ENCODE measurements at regions not wholly inside any gene's neighbourhood (a gene's known extent, or its start where the extent isn't known, plus 50 kb on each side); places are given as distances from the start of the nearest gene placed in this dataset.

DNA sequence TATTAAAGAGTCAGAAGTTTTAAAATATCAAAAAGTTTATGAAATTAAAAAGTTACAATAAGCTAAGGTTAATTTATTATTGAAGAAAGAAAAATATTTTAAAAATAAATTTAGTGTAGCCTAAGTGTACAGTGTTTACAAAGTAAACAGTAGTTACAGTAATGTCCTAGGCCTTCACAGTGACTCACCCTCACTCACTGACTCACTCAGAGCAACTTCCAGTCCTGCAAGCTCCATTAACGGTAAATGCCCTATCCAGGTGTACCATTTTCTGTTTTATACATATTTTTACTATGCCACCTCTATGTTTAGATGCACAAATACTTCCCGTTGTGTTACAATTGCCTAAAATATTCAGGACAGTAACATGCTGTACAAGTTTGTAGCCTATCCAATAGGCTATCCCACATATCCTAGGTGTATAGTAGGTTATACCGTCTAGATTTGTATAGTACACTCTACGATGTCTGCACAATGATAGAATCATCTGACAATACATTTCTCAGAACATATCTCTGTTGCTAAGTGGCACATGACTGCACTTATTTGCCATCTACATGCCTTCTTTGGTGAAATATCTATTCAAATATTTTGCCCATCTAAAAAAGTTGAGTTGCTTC is 67.2 kb upstream of the WSB1 start:
- no peaks in the 10 kb centered on the region for H3K9me3 Mint-ChIP-seq
- no peaks in the 10 kb centered on the region for H3K4me1 Mint-ChIP-seq (ENCODE audit: low read depth)
- no peak overlapping the region for H3K4me3 Mint-ChIP-seq
- H3K36me3 Mint-ChIP-seq (ENCODE audit: low read depth) = no peaks in the 10 kb centered on the region
- H3K27me3 Mint-ChIP-seq = no peaks in the 10 kb centered on the region
- no peak overlapping the region for H3K27ac Mint-ChIP-seq
- DNase-seq = no peak

DNA sequence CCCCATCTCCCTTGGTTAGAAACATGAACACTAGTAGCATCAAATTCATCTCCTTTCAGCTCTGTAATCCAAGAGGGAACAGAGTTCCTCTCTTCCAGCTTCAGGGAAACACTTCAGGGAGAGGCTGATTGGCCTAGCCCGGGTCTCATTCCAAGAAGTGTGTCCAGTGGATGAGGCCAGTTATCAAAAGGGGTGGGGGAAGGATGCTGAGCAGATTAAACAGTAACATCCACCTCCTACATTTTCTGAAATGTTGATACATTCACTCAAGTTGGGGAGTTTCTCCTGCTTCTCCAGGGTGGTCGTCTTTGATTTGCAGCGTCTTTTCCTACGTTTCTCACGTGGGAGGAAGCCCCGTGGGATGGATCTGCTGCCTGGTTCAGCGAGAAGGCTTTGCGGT is 62.9 kb upstream of the WSB1 start:
- H3K36me3 Mint-ChIP-seq (ENCODE audit: low read depth) = no peaks in the 10 kb centered on the region
- H3K27ac Mint-ChIP-seq = no peak overlapping the region
- no peaks in the 10 kb centered on the region for H3K9me3 Mint-ChIP-seq
- H3K4me3 Mint-ChIP-seq = no peak overlapping the region
- no peak for DNase-seq
- no peaks in the 10 kb centered on the region for H3K27me3 Mint-ChIP-seq
- no peaks in the 10 kb centered on the region for H3K4me1 Mint-ChIP-seq (ENCODE audit: low read depth)

DNA sequence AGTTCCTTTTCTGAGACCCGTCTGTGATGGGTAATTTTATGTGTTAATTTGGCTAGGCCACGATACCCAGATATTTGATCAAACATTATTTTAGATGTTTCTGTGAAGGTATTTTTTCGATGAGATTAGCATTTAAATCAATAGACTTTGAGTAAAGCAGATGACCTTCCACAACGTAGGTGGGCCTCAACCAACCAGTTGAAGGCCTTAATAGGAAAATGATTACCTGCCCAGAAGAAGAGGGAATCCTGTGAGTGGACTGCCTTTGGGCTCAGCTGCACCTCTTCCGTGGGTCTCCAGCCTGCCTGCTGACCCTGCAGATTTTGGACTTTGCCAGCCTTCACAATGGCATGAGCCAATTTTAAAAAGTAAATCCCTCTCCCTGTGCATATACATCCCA is 61.6 kb upstream of the WSB1 start:
- DNase-seq = no peak
- Mint-ChIP-seq H3K27me3 (no peaks in the 10 kb centered on the region), H3K36me3 (ENCODE audit: low read depth) (no peaks in the 10 kb centered on the region), H3K27ac (no peak overlapping the region), H3K4me3 (no peak overlapping the region), H3K9me3 (no peaks in the 10 kb centered on the region), H3K4me1 (ENCODE audit: low read depth) (no peaks in the 10 kb centered on the region)

DNA sequence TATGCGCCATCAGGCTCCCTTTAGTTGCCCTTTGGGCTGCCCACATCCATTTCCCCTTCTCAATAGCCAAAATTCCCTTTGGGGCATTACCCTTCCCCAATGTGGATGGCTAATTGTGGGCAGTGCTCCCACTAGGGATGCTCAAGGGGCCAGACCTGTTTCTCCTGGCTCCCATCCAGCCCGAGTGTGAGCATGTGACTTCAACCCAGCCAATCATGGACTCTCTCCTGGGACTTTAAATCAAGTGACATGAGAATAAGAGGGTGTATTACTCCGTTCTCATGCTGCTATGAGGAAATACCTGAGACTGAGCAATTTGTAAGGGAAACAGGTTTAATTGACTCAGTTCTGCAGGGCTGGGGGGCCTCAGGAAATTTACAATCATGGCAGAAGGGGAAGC is 60.9 kb upstream of the WSB1 start:
- Mint-ChIP-seq H3K4me1 (ENCODE audit: low read depth) (no peaks in the 10 kb centered on the region), H3K36me3 (ENCODE audit: low read depth) (no peaks in the 10 kb centered on the region)

DNA sequence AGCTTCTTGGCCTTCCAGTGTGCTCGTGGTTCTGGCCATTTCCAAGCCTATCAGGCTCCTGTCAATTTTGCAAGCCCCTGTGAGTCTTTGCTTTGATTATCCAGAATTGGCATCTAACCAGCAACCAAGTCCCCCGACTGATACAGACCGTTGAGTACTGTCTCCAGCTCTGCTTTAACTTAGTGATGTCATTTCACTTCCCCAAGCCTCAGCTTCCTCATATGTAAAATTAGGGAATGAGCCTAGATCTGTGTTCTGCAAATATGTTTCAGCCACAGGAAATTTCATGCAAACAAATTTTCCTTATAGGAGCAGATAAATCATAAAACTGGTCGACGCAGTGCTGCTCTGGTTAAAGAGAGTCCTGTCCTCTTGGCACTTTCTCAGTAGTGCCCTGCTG is 60.1 kb upstream of the WSB1 start:
- peaks cover 3% of the 10 kb centered on the region for H3K4me1 Mint-ChIP-seq (ENCODE audit: low read depth)
- no peak for DNase-seq
- H3K36me3 Mint-ChIP-seq (ENCODE audit: low read depth) = no peaks in the 10 kb centered on the region
- H3K4me3 Mint-ChIP-seq = no peak overlapping the region
- no peaks in the 10 kb centered on the region for H3K9me3 Mint-ChIP-seq
- H3K27ac Mint-ChIP-seq = no peak overlapping the region
- H3K27me3 Mint-ChIP-seq = peaks cover 2% of the 10 kb centered on the region

More for the DNA sequence above, 60.9 kb upstream of the WSB1 start:
- Mint-ChIP-seq H3K27me3 (no peaks in the 10 kb centered on the region), H3K27ac (no peak overlapping the region), H3K9me3 (no peaks in the 10 kb centered on the region), H3K4me3 (no peak overlapping the region)
- no peak for DNase-seq

DNA sequence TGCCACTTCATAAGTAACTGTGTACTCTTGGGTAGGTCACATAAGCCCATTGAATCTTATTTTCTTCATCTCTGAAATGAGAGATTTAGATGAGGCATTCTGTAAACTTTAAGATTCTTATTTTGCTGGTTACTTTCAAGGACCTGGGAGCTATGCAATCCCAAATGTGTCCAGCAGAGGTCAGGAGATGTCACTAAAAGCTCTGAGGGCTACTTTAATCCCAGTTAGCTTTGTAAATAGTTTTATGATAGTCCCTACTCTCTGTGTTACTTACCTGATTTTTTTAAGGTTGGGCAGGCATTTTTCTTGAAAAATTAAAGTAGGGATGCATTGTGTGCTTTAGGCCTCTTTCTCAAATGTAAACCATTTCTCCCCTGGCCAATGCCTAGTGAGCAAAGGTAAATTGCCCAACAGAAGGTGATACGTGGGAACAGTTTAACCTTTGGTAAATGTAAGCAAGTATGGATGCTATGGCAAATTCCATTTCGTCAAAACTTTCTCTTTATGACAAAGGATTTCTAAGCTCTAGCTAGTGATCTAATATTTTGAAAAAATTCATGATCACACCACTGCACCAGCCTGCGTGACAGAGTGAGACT is 57.1 kb upstream of the WSB1 start:
- Mint-ChIP-seq H3K27me3 (peaks cover 5% of the 10 kb centered on the region), H3K4me3 (no peak overlapping the region), H3K36me3 (ENCODE audit: low read depth) (no peaks in the 10 kb centered on the region), H3K9me3 (no peaks in the 10 kb centered on the region), H3K4me1 (ENCODE audit: low read depth) (peaks cover 17% of the 10 kb centered on the region), H3K27ac (no peak overlapping the region)
- peak; percentile 73 for DNase-seq

DNA sequence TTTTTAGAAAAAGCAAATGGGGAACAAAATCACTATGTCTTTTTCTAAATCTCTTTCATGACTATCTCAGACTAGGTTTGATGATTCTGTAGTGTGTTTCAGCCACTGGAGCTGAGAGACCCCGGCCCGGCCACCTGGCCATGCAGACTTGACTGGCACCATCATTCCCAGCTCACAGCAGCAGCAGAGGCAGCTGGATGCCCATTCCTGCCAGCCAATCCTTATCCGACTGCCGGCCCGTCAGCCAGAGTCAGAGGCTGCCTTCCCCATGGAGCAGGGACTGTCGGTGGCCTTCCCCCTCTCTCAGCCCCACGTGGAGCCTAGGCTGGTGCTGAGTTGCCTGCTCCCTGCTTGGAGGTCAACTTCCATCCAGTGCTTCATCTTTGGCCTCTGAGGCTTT is 56.0 kb upstream of the WSB1 start:
- Mint-ChIP-seq H3K27ac (no peak overlapping the region), H3K4me3 (no peak overlapping the region), H3K4me1 (ENCODE audit: low read depth) (peaks cover 18% of the 10 kb centered on the region)

DNA sequence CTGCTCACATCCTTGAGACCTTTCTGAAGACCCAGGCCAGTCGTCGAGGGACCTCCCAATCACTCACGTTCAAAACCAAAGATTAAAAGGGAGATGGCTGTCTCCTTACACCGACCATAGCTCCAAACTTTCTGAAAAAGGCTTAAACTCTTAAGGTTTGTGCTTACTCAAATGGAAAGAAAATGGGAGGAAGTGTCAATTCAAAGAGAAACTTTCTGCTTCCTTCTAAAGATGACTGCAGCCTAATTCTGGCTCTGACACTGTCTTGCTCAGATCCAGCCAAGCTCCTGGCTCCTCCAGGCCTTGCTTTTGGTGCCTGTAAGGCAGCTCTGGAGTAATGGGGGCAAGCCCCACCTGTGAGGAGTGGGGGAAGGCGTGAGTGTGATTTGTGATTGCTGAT is 54.9 kb upstream of the WSB1 start:
- Mint-ChIP-seq H3K4me1 (ENCODE audit: low read depth) (peaks cover 18% of the 10 kb centered on the region), H3K4me3 (no peak overlapping the region), H3K36me3 (ENCODE audit: low read depth) (no peaks in the 10 kb centered on the region), H3K9me3 (no peaks in the 10 kb centered on the region), H3K27ac (peak overlapping the region; percentile 29), H3K27me3 (peaks cover 20% of the 10 kb centered on the region)
- no peak for DNase-seq

More for the DNA sequence above, 56.0 kb upstream of the WSB1 start:
- no peak for DNase-seq
- Mint-ChIP-seq H3K36me3 (ENCODE audit: low read depth) (no peaks in the 10 kb centered on the region), H3K27me3 (peaks cover 12% of the 10 kb centered on the region), H3K9me3 (no peaks in the 10 kb centered on the region)

DNA sequence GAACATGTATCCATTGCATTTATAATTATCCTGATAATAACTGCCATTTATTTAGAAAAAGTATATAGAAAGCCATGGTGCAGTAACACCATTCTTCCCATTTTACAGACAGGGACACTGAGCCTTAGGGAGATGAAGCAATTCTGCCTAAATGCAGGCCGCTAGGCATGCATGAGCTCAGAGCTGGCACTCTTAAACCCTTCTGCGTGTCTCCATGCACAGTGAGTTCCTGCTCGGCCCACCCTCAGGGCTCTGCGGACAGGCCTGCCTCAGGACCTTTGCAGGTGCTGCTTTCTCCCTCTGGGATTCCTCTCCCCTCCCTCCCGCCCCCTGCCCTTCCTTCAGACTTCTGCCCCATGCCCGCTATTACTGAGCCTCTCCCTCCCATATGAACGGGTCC is 54.3 kb upstream of the WSB1 start:
- peaks cover 23% of the 10 kb centered on the region for H3K27me3 Mint-ChIP-seq
- no peaks in the 10 kb centered on the region for H3K9me3 Mint-ChIP-seq
- H3K27ac Mint-ChIP-seq = no peak overlapping the region
- no peaks in the 10 kb centered on the region for H3K36me3 Mint-ChIP-seq (ENCODE audit: low read depth)
- H3K4me3 Mint-ChIP-seq = no peak overlapping the region
- peaks cover 18% of the 10 kb centered on the region for H3K4me1 Mint-ChIP-seq (ENCODE audit: low read depth)
- DNase-seq = no peak

DNA sequence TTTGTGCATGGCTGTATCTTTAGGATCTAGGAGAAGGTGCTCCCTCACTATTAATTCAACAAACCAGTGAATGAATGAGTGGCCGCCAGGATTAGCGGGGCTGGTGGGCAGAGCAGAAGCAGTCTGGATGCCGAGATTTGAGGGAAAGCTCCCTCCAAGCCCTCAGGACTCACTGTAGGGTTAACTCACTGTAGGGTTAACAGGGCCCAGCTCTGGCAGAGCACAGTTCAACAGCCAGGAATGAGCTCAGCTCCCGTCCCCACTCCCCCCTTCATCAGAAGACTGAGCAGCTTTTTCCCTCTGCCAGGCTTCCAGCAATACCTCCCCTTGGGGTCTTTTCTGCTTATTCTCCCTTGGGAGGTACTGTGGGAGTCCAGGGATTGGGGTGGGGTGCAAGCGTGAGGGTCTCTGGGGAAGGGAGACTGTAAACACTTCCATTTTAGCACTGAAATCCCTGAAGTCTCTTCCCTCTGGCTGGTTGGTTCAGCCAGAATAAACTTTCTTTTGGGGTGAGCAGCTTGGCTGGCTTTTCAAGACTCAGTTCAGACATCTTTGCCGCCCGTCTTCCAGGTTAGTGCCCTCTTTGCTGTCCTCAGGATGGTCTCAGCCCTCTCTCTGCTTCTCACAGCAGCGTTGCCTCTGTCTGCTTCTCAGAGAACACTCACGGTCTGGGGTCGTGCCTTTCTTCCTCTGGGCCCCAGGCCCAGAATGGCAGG is 53.7 kb upstream of the WSB1 start:
- no peaks in the 10 kb centered on the region for H3K36me3 Mint-ChIP-seq (ENCODE audit: low read depth)
- peaks cover 23% of the 10 kb centered on the region for H3K27me3 Mint-ChIP-seq
- no peak overlapping the region for H3K4me3 Mint-ChIP-seq
- H3K27ac Mint-ChIP-seq = no peak overlapping the region
- DNase-seq = no peak
- no peaks in the 10 kb centered on the region for H3K9me3 Mint-ChIP-seq
- peaks cover 21% of the 10 kb centered on the region for H3K4me1 Mint-ChIP-seq (ENCODE audit: low read depth)

DNA sequence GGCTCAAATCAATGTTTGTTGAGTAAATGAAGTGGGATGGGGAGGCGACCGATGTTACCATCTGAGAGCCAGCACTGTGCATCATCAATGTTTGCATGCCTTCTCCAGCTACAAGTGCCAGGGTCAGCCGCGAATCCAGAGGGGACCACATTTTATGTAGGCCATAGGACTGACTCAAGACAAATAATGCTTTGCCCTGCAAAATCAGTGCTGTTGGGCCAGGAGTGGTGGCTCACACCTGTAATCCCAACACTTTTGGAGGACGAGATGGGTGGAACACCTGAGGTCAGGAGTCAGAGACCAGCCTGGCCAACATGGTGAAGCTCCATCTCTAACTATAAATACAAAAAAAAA is 53.1 kb upstream of the WSB1 start:
- Mint-ChIP-seq H3K4me1 (ENCODE audit: low read depth) (peaks cover 24% of the 10 kb centered on the region), H3K36me3 (ENCODE audit: low read depth) (no peaks in the 10 kb centered on the region), H3K9me3 (no peaks in the 10 kb centered on the region), H3K27ac (no peak overlapping the region), H3K4me3 (no peak overlapping the region), H3K27me3 (peaks cover 23% of the 10 kb centered on the region)
- no peak for DNase-seq

DNA sequence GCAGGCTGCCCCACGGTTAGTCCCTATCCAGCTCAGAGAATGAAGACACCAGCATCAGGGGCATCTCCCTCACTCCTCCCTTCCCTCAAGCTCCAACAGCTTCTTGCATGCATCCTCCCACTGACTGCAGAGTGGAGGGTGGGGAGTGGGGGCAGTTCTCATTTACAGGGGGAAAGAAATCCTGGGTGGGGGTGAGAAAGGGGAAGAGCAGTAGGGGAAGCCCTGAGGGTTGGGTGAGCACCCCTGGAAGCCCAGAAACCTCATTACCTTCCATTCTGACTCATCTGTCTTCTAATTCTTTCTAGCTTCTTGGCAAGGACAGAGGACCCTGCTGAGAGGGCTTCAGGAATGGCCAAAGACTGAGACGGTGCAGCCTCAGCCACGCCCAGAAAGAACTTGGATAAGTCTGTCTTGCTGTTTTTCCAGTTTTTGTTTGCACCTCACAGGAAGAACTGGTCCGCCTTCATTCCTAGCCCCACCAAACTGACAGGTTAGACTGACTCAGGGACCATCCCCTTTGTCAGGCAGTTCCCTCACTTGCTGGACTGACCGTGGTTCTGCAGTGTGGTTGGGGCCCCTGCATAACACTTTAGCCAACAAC is 52.5 kb upstream of the WSB1 start:
- Mint-ChIP-seq H3K4me1 (ENCODE audit: low read depth) (peaks cover 24% of the 10 kb centered on the region), H3K27ac (no peak overlapping the region), H3K36me3 (ENCODE audit: low read depth) (no peaks in the 10 kb centered on the region), H3K4me3 (no peak overlapping the region), H3K9me3 (no peaks in the 10 kb centered on the region), H3K27me3 (peaks cover 23% of the 10 kb centered on the region)
- DNase-seq = no peak

DNA sequence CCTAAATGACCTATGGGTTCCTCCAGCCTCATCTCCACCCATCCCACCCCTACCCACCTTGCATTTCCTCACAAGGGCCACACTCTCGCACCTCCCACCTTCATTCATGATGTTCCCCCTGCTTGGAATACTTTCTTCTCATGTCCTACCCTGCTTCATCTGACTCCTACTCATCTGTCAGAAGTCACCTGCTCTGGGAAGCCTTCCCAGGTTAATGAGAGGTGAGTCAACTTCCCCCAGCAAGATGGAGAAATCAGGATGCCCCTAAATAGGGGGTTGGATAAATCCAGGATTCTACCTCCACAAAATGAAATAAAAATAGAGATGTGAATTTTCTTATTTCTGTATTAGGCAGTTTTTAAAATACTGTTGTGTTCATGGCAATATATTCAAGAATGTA is 51.0 kb upstream of the WSB1 start:
- Mint-ChIP-seq H3K4me1 (ENCODE audit: low read depth) (peaks cover 24% of the 10 kb centered on the region), H3K27me3 (peaks cover 23% of the 10 kb centered on the region), H3K9me3 (no peaks in the 10 kb centered on the region), H3K36me3 (ENCODE audit: low read depth) (no peaks in the 10 kb centered on the region), H3K27ac (no peak overlapping the region), H3K4me3 (no peak overlapping the region)
- no peak for DNase-seq

DNA sequence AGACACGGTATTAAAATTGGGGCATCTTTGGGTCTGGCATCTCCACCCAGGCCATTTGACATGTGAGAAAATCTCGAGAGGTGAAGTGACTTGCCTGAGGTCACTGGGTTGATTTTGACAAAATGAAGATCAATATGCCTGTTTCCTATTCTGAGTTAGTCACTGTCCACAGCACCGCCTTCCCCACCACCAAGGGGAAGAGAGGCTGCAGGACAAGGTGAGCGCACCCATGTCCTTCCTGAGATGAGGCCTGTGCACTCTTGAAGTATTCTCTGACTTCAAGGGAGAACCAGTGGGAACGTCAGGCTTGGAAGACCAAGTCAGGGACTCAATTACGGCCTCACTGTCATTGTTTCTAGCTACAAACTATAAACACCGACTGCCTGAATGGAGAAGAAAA is 49.9 kb upstream of the WSB1 start:
- Mint-ChIP-seq H3K4me3 (no peak overlapping the region), H3K9me3 (no peaks in the 10 kb centered on the region), H3K27ac (no peak overlapping the region), H3K36me3 (ENCODE audit: low read depth) (no peaks in the 10 kb centered on the region), H3K4me1 (ENCODE audit: low read depth) (peaks cover 19% of the 10 kb centered on the region), H3K27me3 (peaks cover 27% of the 10 kb centered on the region)
- DNase-seq = no peak

Measured in activated T-cell treated with anti-CD3 and anti-CD28 coated beads, Interleukin-2, amount 50 U/mL, for 24 hours (primary cell).